RWPE2 (cell line): ENCODE measurements at regions not wholly inside any gene's neighbourhood (a gene's known extent, or its start where the extent isn't known, plus 50 kb on each side); places are given as distances from the start of the nearest gene placed in this dataset.

ENCODE experiments used
- ATAC-seq: fragments of 200-7000 bp; cut with Tn5 transposase; 3 replicates; pipeline ENCODE4 v1.9.1; 2021; ENCODE audit warnings: low read depth
- DNase-seq: peaks from one replicate; pipeline ENCODE4 v3.0.0-alpha.2; 2020; ENCODE audit warnings: low spot score
- H3K27ac ChIP-seq: fragments of 450-650 bp; 2 replicates; pipeline ENCODE4 v1.5.1; 2017; ENCODE audit warnings: mild to moderate bottlenecking; ENCODE audit not compliant: poor library complexity, severe bottlenecking
- H3K27me3 ChIP-seq: fragments of 250-450 bp; sonication (Bioruptor Pico); 2 replicates; pipeline ENCODE4 v1.5.1; 2021; ENCODE audit warnings: mild to moderate bottlenecking, moderate library complexity; ENCODE audit not compliant: insufficient read depth, poor library complexity, severe bottlenecking
- H3K36me3 ChIP-seq: fragments of 250-450 bp; sonication (Bioruptor Pico); 2 replicates; pipeline ENCODE4 v1.5.1; 2020; ENCODE audit warnings: low read depth, mild to moderate bottlenecking, moderate library complexity
- H3K4me1 ChIP-seq: fragments of 250-450 bp; sonication (Bioruptor Pico); 2 replicates; pipeline ENCODE4 v1.5.1; 2021; ENCODE audit warnings: mild to moderate bottlenecking, moderate library complexity; ENCODE audit not compliant: insufficient read depth, poor library complexity, severe bottlenecking
- H3K4me3 ChIP-seq: fragments of 250-450 bp; sonication (Bioruptor Pico); 2 replicates; pipeline ENCODE4 v1.5.1; 2021; ENCODE audit warnings: mild to moderate bottlenecking, moderate library complexity; ENCODE audit not compliant: severe bottlenecking
- H3K9me3 ChIP-seq: fragments of 250-450 bp; sonication (Bioruptor Pico); 2 replicates; pipeline ENCODE4 v1.5.1; 2021; ENCODE audit warnings: mild to moderate bottlenecking, moderate library complexity; ENCODE audit not compliant: severe bottlenecking
- TF ChIP-seq, protein P1 (sequence below): fragments of 450-650 bp; IDR thresholded peaks from one replicate; pipeline ENCODE4 v1.5.1; 2017; ENCODE audit warnings: mild to moderate bottlenecking, moderate library complexity; ENCODE audit not compliant: poor library complexity, severe bottlenecking

DNA sequence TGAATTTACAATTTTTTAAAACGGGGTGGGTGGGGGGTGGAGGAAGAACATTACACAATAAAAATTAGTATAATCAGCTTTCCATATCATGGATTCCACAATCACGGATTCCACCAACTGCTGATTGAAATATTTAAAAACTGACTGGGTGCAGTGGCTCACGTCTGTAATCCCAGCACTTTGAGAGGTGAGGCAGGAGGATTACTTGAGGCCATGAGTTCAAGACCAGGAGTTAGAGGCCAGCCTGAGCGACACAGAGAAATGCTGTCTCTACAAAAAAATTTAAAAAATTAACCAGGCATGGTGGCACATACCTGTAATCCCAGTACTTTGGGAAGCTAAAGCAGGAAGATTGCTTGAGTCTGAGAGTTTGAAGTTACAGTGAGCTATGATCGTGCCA, 254.7 kb downstream of the ATG4C start:
- no peak for DNase-seq
- Histone ChIP-seq H3K9me3 (no peaks in the 10 kb centered on the region), H3K4me1 (no peaks in the 10 kb centered on the region), H3K27ac (no peak overlapping the region), H3K27me3 (peaks cover 2% of the 10 kb centered on the region), H3K36me3 (no peaks in the 10 kb centered on the region), H3K4me3 (no peak overlapping the region)
- no peak for ATAC-seq
- TF ChIP-seq, protein P1, sequence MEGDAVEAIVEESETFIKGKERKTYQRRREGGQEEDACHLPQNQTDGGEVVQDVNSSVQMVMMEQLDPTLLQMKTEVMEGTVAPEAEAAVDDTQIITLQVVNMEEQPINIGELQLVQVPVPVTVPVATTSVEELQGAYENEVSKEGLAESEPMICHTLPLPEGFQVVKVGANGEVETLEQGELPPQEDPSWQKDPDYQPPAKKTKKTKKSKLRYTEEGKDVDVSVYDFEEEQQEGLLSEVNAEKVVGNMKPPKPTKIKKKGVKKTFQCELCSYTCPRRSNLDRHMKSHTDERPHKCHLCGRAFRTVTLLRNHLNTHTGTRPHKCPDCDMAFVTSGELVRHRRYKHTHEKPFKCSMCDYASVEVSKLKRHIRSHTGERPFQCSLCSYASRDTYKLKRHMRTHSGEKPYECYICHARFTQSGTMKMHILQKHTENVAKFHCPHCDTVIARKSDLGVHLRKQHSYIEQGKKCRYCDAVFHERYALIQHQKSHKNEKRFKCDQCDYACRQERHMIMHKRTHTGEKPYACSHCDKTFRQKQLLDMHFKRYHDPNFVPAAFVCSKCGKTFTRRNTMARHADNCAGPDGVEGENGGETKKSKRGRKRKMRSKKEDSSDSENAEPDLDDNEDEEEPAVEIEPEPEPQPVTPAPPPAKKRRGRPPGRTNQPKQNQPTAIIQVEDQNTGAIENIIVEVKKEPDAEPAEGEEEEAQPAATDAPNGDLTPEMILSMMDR = no peak

DNA sequence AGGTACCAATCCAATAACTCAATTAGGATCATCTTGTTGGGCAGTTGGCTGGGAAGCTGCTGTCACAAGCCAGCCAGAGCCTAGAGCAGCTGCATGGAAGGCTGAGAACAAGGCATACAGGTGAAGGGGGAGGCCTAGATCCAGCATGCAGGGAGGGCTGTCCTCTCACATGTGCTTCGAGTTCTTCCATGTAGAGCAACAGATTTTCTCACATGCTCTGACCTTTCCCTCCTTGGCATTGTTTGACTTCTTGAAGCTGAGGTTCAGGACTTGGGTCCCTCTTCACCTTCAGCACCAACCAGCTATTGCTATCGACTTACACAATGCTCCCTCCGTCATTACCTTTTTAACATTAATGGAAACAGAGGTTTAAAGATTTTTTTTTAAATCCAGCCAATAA, 257.7 kb downstream of the ATG4C start:
- Histone ChIP-seq H3K36me3 (no peaks in the 10 kb centered on the region), H3K9me3 (no peaks in the 10 kb centered on the region), H3K4me1 (no peaks in the 10 kb centered on the region), H3K4me3 (no peak overlapping the region), H3K27ac (no peak overlapping the region), H3K27me3 (peaks cover 2% of the 10 kb centered on the region)
- DNase-seq (no peak), ATAC-seq (no peak)
- TF ChIP-seq, protein P1 = no peak

DNA sequence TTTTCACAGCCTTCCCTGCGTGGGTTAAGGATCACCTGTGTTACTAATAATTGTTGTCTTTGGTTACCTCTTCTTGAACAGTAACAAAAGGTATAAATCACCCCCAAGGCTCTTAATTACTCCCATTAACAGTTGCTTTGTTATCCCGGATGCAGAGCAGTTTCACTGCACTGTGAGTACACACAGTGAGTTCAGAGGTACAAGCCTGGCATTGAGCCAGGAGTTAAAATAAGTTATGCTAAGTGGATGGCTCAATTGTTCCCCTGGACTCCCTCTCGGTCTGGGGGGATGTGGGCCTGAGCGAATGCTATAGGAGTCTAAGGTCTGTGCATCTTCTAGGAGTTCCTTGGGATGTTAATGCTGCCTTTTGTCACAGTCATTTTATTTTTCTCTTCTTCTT, 258.3 kb downstream of the ATG4C start:
- Histone ChIP-seq H3K4me1 (no peaks in the 10 kb centered on the region), H3K36me3 (no peaks in the 10 kb centered on the region), H3K9me3 (no peaks in the 10 kb centered on the region), H3K27me3 (peaks cover 2% of the 10 kb centered on the region), H3K27ac (no peak overlapping the region), H3K4me3 (no peak overlapping the region)
- ATAC-seq = no peak
- no peak for DNase-seq
- TF ChIP-seq, protein P1 = no peak

DNA sequence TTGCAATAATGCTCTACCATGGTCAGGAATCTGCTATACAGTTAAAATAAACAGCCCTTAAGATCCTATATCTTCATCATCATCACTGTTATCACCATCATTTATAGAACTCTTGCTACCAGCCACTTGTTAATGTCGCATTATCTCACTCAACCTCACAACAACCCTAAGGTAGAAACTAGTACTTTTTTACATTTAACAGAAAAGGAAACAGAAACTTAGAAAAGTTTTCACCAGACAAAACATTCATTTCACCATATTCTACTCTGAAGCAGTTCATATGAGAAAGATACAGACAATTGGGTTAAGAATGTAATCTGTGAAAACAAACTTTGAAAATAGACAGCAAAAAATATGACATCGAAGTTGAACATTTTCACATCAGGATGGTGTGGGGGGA, 262.6 kb downstream of the ATG4C start:
- no peaks in the 10 kb centered on the region for H3K36me3 ChIP-seq
- no peaks in the 10 kb centered on the region for H3K4me1 ChIP-seq
- TF ChIP-seq, protein P1 = no peak
- ATAC-seq (no peak), DNase-seq (no peak)
- peaks cover 2% of the 10 kb centered on the region for H3K27me3 ChIP-seq
- no peaks in the 10 kb centered on the region for H3K9me3 ChIP-seq
- no peak overlapping the region for H3K4me3 ChIP-seq
- H3K27ac ChIP-seq = no peak overlapping the region

DNA sequence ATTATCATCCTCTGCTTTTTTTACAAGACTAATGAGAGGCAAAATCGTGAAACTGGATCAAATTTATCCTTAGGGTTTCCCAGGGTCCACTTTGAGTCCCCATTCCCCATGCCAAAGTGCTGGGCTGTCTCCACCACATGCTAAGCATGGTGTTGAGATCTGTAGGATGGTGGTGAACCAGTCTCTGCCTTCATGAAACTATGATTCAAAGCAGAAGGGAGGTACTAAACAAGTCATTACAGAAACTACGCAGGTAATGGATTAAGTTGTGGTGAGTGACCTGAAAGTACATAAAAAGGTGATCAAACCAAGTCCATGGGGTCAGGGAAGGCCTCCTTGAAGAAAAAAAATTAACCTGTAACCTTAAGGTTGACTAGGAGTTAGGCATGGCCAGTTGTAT, 265.2 kb downstream of the ATG4C start:
- no peaks in the 10 kb centered on the region for H3K4me1 ChIP-seq
- no peaks in the 10 kb centered on the region for H3K36me3 ChIP-seq
- H3K27me3 ChIP-seq = no peaks in the 10 kb centered on the region
- DNase-seq (no peak), ATAC-seq (no peak)
- TF ChIP-seq, protein P1 = no peak
- no peak overlapping the region for H3K4me3 ChIP-seq
- H3K9me3 ChIP-seq = no peaks in the 10 kb centered on the region
- H3K27ac ChIP-seq = no peak overlapping the region
